HepG2 (cell line): ENCODE measurements at regions not wholly inside any gene's neighbourhood (a gene's known extent, or its start where the extent isn't known, plus 50 kb on each side); places are given as distances from the start of the nearest gene placed in this dataset.

Source experiments
- ATAC-seq: fragments of 200-7000 bp; cut with Tn5 transposase; 3 replicates; pipeline ENCODE4 v1.9.1; 2020; ENCODE audit warnings: mild to moderate bottlenecking, moderate library complexity
- BruUV-seq: library from RNA; stranded (reverse); fragments of 400-500 nt; replicated peaks from 2 replicates; lab custom pipeline; 2021; lab: Mats Ljungman, UMichigan
- CTCF ChIA-PET: fragments of 300-600 bp; formaldehyde crosslinking; extraction: SDS; loops from one replicate; lab custom pipeline; 2021; ENCODE audit warnings: low total read pairs, inconsistent platforms, low intra/inter-chr PET ratio; lab: Yijun Ruan, JAX
- POLR2A ChIA-PET: fragments of 350-600 bp; sonication (Branson Sonifier 250); formaldehyde crosslinking; loops from one replicate; lab custom pipeline; 2020; ENCODE audit warnings: antibody characterized with exemption, inconsistent platforms; lab: Yijun Ruan, JAX
- DNase-seq: peaks from one replicate; pipeline ENCODE4 v3.0.0-alpha.2; 2015; ENCODE audit warnings: low spot score
- FAIRE-seq: peaks from 3 replicates; lab custom pipeline; 2011; peaks lifted over from hg19 to GRCh38; lab: Jason Lieb, UNC
- H2AFZ ChIP-seq: one replicate; pipeline ENCODE4 v1.6.1; 2011; ENCODE audit warnings: low read length, inconsistent platforms
- H3K27ac ChIP-seq: fragments of 300-600 bp; 3 replicates; pipeline ENCODE4 v1.8.0; 2011; ENCODE audit warnings: mixed run types, mild to moderate bottlenecking, mixed read lengths, low read length, inconsistent platforms; ENCODE audit not compliant: insufficient read depth; ENCODE audit errors: extremely low read length
- H3K27me3 ChIP-seq, 2 experiments: fragments of 200-600 bp in 1 of 2; 2 replicates in 1 of 2; 3 replicates in 1 of 2; pipeline versions ENCODE4 v1.6.0 to v1.8.0; 2011; ENCODE audit warnings: low read length in 2 of 2, mild to moderate bottlenecking in 2 of 2, moderate library complexity in 2 of 2, inconsistent platforms in 1 of 2; ENCODE audit not compliant: insufficient read depth in 2 of 2, control insufficient read depth in 1 of 2
- H3K36me3 ChIP-seq, 2 experiments: fragments of 200-600 bp in 1 of 2; replicated peaks in 1 of 2; 2 replicates in 1 of 2; 3 replicates in 1 of 2; pipeline versions ENCODE4 v1.5.1 to v1.8.0; 2011; ENCODE audit warnings: low read length in 2 of 2, inconsistent platforms in 1 of 2; ENCODE audit not compliant: insufficient read depth in 2 of 2, control insufficient read depth in 1 of 2
- H3K4me1 ChIP-seq: 2 replicates; pipeline ENCODE4 v1.5.1; 2012; ENCODE audit warnings: low read length, inconsistent platforms; ENCODE audit not compliant: insufficient read depth
- H3K4me2 ChIP-seq: 2 replicates; pipeline ENCODE4 v1.6.0; 2011; ENCODE audit warnings: low read depth, low read length, inconsistent platforms
- H3K4me3 ChIP-seq, 3 experiments: fragments of 200-600 bp in 1 of 3; sonication (generic), shearing (Covaris generic) in 1 of 3; replicated peaks in 1 of 3; 2 replicates each; pipeline ENCODE4 v1.5.1; 2011 to 2016; ENCODE audit warnings: low read length in 3 of 3, inconsistent platforms in 2 of 3, low read depth in 2 of 3, mild to moderate bottlenecking in 2 of 3, control low read depth in 1 of 3, mixed read lengths in 1 of 3; ENCODE audit not compliant: insufficient read depth in 1 of 3
- H3K79me2 ChIP-seq: one replicate; pipeline ENCODE4 v1.6.1; 2011; ENCODE audit warnings: low read length, inconsistent platforms; ENCODE audit not compliant: insufficient read depth
- H3K9ac ChIP-seq: 2 replicates; pipeline ENCODE4 v1.6.0; 2011; ENCODE audit warnings: mild to moderate bottlenecking, low read depth, low read length, inconsistent platforms; ENCODE audit not compliant: insufficient read depth
- H3K9me3 ChIP-seq: 2 replicates; pipeline ENCODE4 v1.5.1; 2012; ENCODE audit warnings: mild to moderate bottlenecking, low read length
- H4K20me1 ChIP-seq: 2 replicates; pipeline ENCODE4 v1.6.0; 2011; ENCODE audit warnings: inconsistent platforms, mild to moderate bottlenecking, low read length, moderate library complexity; ENCODE audit not compliant: insufficient read depth
- CBX5 ChIP-seq: sonication (generic); formaldehyde crosslinking; IDR thresholded peaks from 2 replicates; pipeline ENCODE4 v1.4.0; 2020; ENCODE audit warnings: missing genetic modification reagents, borderline replicate concordance
- DBP ChIP-seq: sonication (generic); formaldehyde crosslinking; IDR thresholded peaks from 2 replicates; pipeline ENCODE4 v1.4.0; 2020; ENCODE audit warnings: missing genetic modification reagents; ENCODE audit errors: not compliant biosample characterization
- MLLT10 ChIP-seq: sonication (generic); formaldehyde crosslinking; IDR thresholded peaks from 2 replicates; pipeline ENCODE4 v1.4.0; 2020; ENCODE audit warnings: missing genetic modification reagents
- MZF1 ChIP-seq: sonication (generic); formaldehyde crosslinking; IDR thresholded peaks from 2 replicates; pipeline ENCODE4 v1.8.1; 2023; ENCODE audit warnings: mild to moderate bottlenecking, missing genetic modification reagents, borderline replicate concordance
- REL ChIP-seq: sonication (generic); formaldehyde crosslinking; conservative IDR thresholded peaks from 2 replicates; pipeline ENCODE4 v1.8.0; 2022; ENCODE audit warnings: mild to moderate bottlenecking, missing genetic modification reagents, moderate library complexity
- SNAI1 ChIP-seq: sonication (generic); formaldehyde crosslinking; IDR thresholded peaks from 2 replicates; pipeline ENCODE4 v1.5.0; 2020; ENCODE audit warnings: mild to moderate bottlenecking, missing genetic modification reagents, borderline replicate concordance
- ZNF18 ChIP-seq: sonication (generic); formaldehyde crosslinking; IDR thresholded peaks from 2 replicates; pipeline ENCODE4 v1.8.0; 2022; ENCODE audit warnings: mild to moderate bottlenecking, missing genetic modification reagents; ENCODE audit not compliant: insufficient replicate concordance
- ZNF20 ChIP-seq: sonication (generic); formaldehyde crosslinking; IDR thresholded peaks from 2 replicates; pipeline ENCODE4 v1.4.0; 2020; ENCODE audit warnings: mild to moderate bottlenecking, moderate library complexity, missing genetic modification reagents
- ZNF446 ChIP-seq: sonication (generic); formaldehyde crosslinking; IDR thresholded peaks from 2 replicates; pipeline ENCODE4 v1.5.0; 2020; ENCODE audit warnings: mild to moderate bottlenecking, missing genetic modification reagents
- ZNF547 ChIP-seq: sonication (generic); formaldehyde crosslinking; IDR thresholded peaks from 2 replicates; pipeline ENCODE4 v1.5.1; 2020; ENCODE audit warnings: mild to moderate bottlenecking, missing genetic modification reagents
- ZNF615 ChIP-seq: sonication (generic); formaldehyde crosslinking; IDR thresholded peaks from 2 replicates; pipeline ENCODE4 v1.5.0; 2020; ENCODE audit warnings: mild to moderate bottlenecking, missing genetic modification reagents, borderline replicate concordance
- WGBS: methylation state at CpG from one replicate; pipeline ENCODE4 v1.1.6; 2017; ENCODE audit warnings: low lambda C conversion rate; 5-methylcytosine and 5-hydroxymethylcytosine counted together
- in situ Hi-C: cut with HindIII; loops from 2 replicates; pipeline ENCODE4 v1.10.0; 2017; ENCODE audit warnings: low pct_unique_long_range_greater_than_20kb; ENCODE audit not compliant: extremely low pct_ligation_motif_present
- intact Hi-C: fragments of 100-400 bp; cut with micrococcal nuclease; formaldehyde crosslinking; loops from one replicate; pipeline ENCODE4 v1.10.0; 2022; ENCODE audit not compliant: unreplicated experiment
- TF ChIP-seq, protein P1 (sequence below): sonication (generic); formaldehyde crosslinking; IDR thresholded peaks from 2 replicates; pipeline ENCODE4 v1.4.0; 2020; ENCODE audit warnings: missing genetic modification reagents

DNA sequence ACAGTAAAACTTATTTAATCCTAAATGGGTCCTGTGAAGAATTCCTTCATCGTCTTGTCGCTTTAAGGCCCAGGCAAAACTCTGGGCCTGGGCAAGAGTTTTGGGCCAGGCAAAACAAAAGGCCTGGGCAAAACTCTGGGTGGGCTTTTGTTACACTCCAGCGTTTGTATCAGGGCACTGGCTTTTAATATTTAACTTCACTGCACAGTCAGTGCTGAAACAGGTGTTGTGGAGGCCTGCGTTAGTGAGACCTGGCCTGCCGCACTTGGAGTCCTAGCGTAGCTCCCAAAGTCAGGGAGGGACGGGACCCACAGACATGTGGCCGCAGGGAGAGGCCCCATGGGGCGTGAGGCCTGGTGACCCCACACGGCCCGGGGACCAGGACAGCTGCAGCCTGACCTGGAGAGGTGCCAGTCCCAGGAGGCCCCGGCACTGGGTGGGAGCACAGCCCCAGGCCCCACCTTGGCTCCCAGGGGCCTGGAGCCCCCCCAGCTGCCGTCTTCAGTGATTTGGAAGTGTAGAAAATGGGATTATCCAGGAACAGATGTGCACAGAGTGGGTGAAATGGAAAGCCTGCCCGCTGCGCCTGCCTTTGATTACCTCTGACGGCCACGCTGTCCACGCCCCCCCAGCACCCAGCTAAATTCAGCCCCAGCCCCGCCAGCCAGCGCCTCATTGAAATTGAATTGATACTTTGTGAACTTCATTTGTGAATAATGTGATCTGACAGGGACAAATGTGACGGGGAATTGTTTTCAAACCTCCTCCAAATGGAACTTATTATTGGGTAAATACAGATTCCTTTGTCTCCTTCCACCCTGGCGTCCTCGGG, 132.9 kb upstream of the NKX1-1 start:
- H3K9me3 ChIP-seq = no peaks in the 10 kb centered on the region
- no peaks in the 10 kb centered on the region for H3K36me3 ChIP-seq
- no peak overlapping the region for H2AFZ ChIP-seq
- H3K4me2 ChIP-seq = no peak overlapping the region
- no peak for ATAC-seq
- H3K4me1 ChIP-seq = peaks cover 7% of the 10 kb centered on the region; the same call in 1 of the 2 replicates
- 0 out of 2 replicates have a peak, but pooled peaks cover 2% of the 10 kb centered on the region for H4K20me1 ChIP-seq
- CTCF ChIA-PET = no interaction called here
- H3K27ac ChIP-seq = no peak overlapping the region
- no peak for DNase-seq
- WGBS = 45% methylated on average over 17 of the region's 23 CpGs
- intact Hi-C loops = no loop called here
- no peaks in the 10 kb centered on the region for H3K79me2 ChIP-seq
- FAIRE-seq = no peak
- peaks cover 14 to 55% of the 10 kb centered on the region in 2 experiments; a peak in 4 of 5 replicates for H3K27me3 ChIP-seq
- no peak overlapping the region for H3K4me3 ChIP-seq
- BruUV-seq = no TSS peak
- POLR2A ChIA-PET = no interaction called here
- no peak overlapping the region for H3K9ac ChIP-seq
- in situ Hi-C loops = no loop called here
- TF ChIP-seq CBX5 (CRISPR knock-in tag) (no peak), ZNF20 (CRISPR knock-in tag) (no peak), ZNF446 (no peak), SNAI1 (no peak), ZNF18 (no peak), ZNF615 (CRISPR knock-in tag) (no peak), ZNF547 (CRISPR knock-in tag) (no peak), REL (CRISPR knock-in tag) (no peak), DBP (CRISPR knock-in tag) (no peak), MZF1 (no peak), MLLT10 (no peak)
- TF ChIP-seq, protein P1, sequence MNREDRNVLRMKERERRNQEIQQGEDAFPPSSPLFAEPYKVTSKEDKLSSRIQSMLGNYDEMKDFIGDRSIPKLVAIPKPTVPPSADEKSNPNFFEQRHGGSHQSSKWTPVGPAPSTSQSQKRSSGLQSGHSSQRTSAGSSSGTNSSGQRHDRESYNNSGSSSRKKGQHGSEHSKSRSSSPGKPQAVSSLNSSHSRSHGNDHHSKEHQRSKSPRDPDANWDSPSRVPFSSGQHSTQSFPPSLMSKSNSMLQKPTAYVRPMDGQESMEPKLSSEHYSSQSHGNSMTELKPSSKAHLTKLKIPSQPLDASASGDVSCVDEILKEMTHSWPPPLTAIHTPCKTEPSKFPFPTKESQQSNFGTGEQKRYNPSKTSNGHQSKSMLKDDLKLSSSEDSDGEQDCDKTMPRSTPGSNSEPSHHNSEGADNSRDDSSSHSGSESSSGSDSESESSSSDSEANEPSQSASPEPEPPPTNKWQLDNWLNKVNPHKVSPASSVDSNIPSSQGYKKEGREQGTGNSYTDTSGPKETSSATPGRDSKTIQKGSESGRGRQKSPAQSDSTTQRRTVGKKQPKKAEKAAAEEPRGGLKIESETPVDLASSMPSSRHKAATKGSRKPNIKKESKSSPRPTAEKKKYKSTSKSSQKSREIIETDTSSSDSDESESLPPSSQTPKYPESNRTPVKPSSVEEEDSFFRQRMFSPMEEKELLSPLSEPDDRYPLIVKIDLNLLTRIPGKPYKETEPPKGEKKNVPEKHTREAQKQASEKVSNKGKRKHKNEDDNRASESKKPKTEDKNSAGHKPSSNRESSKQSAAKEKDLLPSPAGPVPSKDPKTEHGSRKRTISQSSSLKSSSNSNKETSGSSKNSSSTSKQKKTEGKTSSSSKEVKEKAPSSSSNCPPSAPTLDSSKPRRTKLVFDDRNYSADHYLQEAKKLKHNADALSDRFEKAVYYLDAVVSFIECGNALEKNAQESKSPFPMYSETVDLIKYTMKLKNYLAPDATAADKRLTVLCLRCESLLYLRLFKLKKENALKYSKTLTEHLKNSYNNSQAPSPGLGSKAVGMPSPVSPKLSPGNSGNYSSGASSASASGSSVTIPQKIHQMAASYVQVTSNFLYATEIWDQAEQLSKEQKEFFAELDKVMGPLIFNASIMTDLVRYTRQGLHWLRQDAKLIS (CRISPR knock-in tag) = no peak
